T follicular helper cell (primary cell): ENCODE measurements at regions not wholly inside any gene's neighbourhood (a gene's known extent, or its start where the extent isn't known, plus 50 kb on each side); places are given as distances from the start of the nearest gene placed in this dataset.
"Not testable (repeated sequence)": the region's sequence is repeated elsewhere in the genome, so short reads cannot be mapped to it uniquely, and the experiment has no call there.

ENCODE experiments used
- DNase-seq: peaks from one replicate; pipeline ENCODE4 v3.0.0-alpha.2; 2020; ENCODE audit warnings: low read depth

GRCh38 chr3:194067327-194067726, 68.6 kb upstream of the HES1 start:
- not testable (repeated sequence) for DNase-seq

GRCh38 chr3:194067949-194068362, 68.0 kb upstream of the HES1 start:
- no peak for DNase-seq

GRCh38 chr3:194069421-194070219, 66.3 kb upstream of the HES1 start:
- no peak for DNase-seq

- no peak for DNase-seq
Observed at GRCh38 chr3:194070220-194070633, 65.7 kb upstream of the HES1 start.

GRCh38 chr3:194070634-194071409, 65.1 kb upstream of the HES1 start:
- peak; percentile 12 for DNase-seq

GRCh38 chr3:194072097-194072428, 63.9 kb upstream of the HES1 start:
- DNase-seq, result no peak

GRCh38 chr3:194072691-194073279, 63.2 kb upstream of the HES1 start:
- DNase-seq, result no peak

GRCh38 chr3:194073926-194074325, 62.0 kb upstream of the HES1 start:
- DNase-seq, result no peak

- DNase-seq, result no peak
Observed at GRCh38 chr3:194075088-194075615, 60.8 kb upstream of the HES1 start.

GRCh38 chr3:194075802-194076460, 60.0 kb upstream of the HES1 start:
- DNase-seq, result no peak

GRCh38 chr3:194076475-194076874, 59.5 kb upstream of the HES1 start:
- no peak for DNase-seq

- DNase-seq, result no peak
Observed at GRCh38 chr3:194077602-194078001, 58.3 kb upstream of the HES1 start.

- no peak for DNase-seq
Observed at GRCh38 chr3:194078045-194078821, 57.7 kb upstream of the HES1 start.

- no peak for DNase-seq
Observed at GRCh38 chr3:194079702-194080172, 56.2 kb upstream of the HES1 start.

GRCh38 chr3:194080436-194080835, 55.5 kb upstream of the HES1 start:
- no peak for DNase-seq

- DNase-seq, result no peak
Observed at GRCh38 chr3:194080913-194081800, 54.8 kb upstream of the HES1 start.

GRCh38 chr3:194081826-194082225, 54.1 kb upstream of the HES1 start:
- DNase-seq, result no peak

- no peak for DNase-seq
Observed at GRCh38 chr3:194082743-194083636, 53.0 kb upstream of the HES1 start.

GRCh38 chr3:194083637-194084224, 52.2 kb upstream of the HES1 start:
- DNase-seq, result no peak
